Smooth muscle cell (in vitro differentiated cells): ENCODE measurements at regions not wholly inside any gene's neighbourhood (a gene's known extent, or its start where the extent isn't known, plus 50 kb on each side); places are given as distances from the start of the nearest gene placed in this dataset.
"Not testable (repeated sequence)": the region's sequence is repeated elsewhere in the genome, so short reads cannot be mapped to it uniquely, and the experiment has no call there.

Source experiments
- DNase-seq: peaks from one replicate; lab custom pipeline; 2025; ENCODE audit not compliant: unreplicated experiment; lab: John Stamatoyannopoulos, UW
- H2AFZ ChIP-seq: fragments of 200-600 bp; sonication (generic); 2 replicates; pipeline ENCODE4 v1.6.0; 2016; ENCODE audit warnings: antibody characterized with exemption, low read depth, mild to moderate bottlenecking
- H3F3A ChIP-seq: fragments of 200-600 bp; sonication (generic); 2 replicates; pipeline ENCODE4 v1.6.0; 2017; ENCODE audit warnings: antibody characterized with exemption, low read depth
- H3K27ac ChIP-seq: fragments of 200-600 bp; sonication (generic); 2 replicates; pipeline ENCODE4 v1.5.1; 2016; ENCODE audit warnings: low read depth, mild to moderate bottlenecking
- H3K27me3 ChIP-seq: fragments of 200-600 bp; sonication (generic); 2 replicates; pipeline ENCODE4 v1.6.1; 2016; ENCODE audit warnings: low read depth, mild to moderate bottlenecking
- H3K36me3 ChIP-seq: fragments of 200-600 bp; sonication (generic); 2 replicates; pipeline ENCODE4 v1.5.1; 2016; ENCODE audit warnings: low read depth
- H3K4me1 ChIP-seq: fragments of 200-600 bp; sonication (generic); 2 replicates; pipeline ENCODE4 v1.5.1; 2016; ENCODE audit warnings: low read depth
- H3K4me2 ChIP-seq: fragments of 200-600 bp; sonication (generic); 2 replicates; pipeline ENCODE4 v1.6.0; 2016; ENCODE audit warnings: mild to moderate bottlenecking
- H3K4me3 ChIP-seq: fragments of 200-600 bp; sonication (generic); 2 replicates; pipeline ENCODE4 v1.5.1; 2016; ENCODE audit warnings: mild to moderate bottlenecking
- H3K79me2 ChIP-seq: fragments of 200-600 bp; sonication (generic); 2 replicates; pipeline ENCODE4 v1.6.0; 2016; ENCODE audit warnings: low read depth, mild to moderate bottlenecking
- H3K9ac ChIP-seq: fragments of 200-600 bp; sonication (generic); 2 replicates; pipeline ENCODE4 v1.6.0; 2016; ENCODE audit warnings: low read depth
- H3K9me3 ChIP-seq: fragments of 200-600 bp; sonication (generic); replicated peaks from 2 replicates; pipeline ENCODE4 v1.5.1; 2016; ENCODE audit warnings: low read depth
- H4K20me1 ChIP-seq: fragments of 200-600 bp; sonication (generic); 2 replicates; pipeline ENCODE4 v1.6.0; 2016; ENCODE audit warnings: low read depth
- WGBS: methylation state at CpG from one replicate; pipeline ENCODE4 v1.1.7; 2016; ENCODE audit warnings: low lambda C conversion rate; 5-methylcytosine and 5-hydroxymethylcytosine counted together
- TF ChIP-seq, protein P1 (sequence below): fragments of 200-600 bp; sonication (generic); IDR thresholded peaks from 2 replicates; pipeline ENCODE4 v1.5.1; 2017; ENCODE audit warnings: borderline replicate concordance, mild to moderate bottlenecking, antibody characterized with exemption; ENCODE audit not compliant: insufficient read depth, poor library complexity, severe bottlenecking

DNA sequence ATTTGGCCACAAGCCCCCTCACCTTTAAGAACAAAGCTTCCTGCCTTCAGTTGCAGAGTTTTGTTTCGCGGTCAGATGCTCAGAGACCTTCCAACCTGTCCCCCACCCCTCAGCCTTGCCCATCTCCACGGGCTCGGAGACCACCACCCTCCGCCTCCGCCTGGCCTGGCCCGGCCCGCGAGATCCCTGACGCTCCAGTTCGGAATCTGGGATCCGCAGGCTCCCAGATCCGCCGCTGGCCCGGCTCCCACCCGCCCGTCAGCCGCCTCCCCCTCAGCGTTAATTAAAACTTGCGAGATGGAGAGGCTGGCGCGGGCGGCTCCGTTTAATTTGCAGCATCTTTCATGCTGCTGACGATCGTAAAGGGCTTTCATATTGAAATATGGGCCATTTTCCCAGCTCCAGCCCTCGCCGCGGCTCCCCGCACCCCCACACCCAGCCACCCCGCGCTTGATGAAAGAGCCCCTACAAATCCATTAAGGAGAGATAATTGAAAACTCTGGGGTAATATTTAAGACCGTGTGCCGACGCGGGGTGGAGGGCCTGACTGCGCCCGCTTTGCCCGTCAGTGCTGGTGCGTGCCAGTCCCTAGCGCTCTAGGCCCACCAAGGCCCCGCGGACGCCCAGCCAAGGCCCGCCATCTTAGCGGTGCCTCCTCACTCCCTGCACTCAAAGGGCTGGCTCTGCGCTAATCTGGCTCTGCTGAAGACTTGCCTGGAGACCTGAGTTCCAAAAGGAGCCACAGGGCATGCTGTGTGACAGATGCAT is 940.7 kb upstream of the DEFB115 start:
- H3K4me2 ChIP-seq, H3K9ac ChIP-seq, H3F3A ChIP-seq, H3K27ac ChIP-seq, H3K27me3 ChIP-seq, DNase-seq, H3K4me1 ChIP-seq, H3K4me3 ChIP-seq, H2AFZ ChIP-seq, H3K9me3 ChIP-seq, H3K79me2 ChIP-seq, H3K36me3 ChIP-seq, H4K20me1 ChIP-seq: not testable (repeated sequence)
- 89% methylated on average over 44 of the region's 47 CpGs for WGBS

DNA sequence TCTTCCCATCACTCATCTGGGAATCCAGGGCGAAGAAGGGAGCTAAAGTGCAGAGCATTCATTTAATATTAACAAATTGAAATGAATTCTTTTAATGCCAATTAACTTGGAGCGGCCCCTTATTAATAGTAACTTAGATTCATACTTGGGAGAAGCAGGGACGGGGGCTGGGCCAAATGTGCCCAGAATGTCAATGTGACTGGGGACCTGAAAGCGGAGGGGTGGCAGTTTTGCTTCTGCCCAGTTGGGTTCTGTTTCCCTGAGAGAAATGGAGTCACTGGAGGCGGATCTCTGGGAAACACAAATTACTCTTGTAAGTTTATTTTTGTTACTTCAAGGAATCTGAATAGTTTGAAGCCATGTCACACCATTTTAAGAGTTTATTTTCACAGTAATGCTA is 923.7 kb upstream of the DEFB115 start:
- H3K36me3 ChIP-seq, H3K9me3 ChIP-seq, H2AFZ ChIP-seq, H3K9ac ChIP-seq, H3K27me3 ChIP-seq, DNase-seq, H3K79me2 ChIP-seq, H3K4me3 ChIP-seq, H3K4me2 ChIP-seq, H3K27ac ChIP-seq, H4K20me1 ChIP-seq, H3F3A ChIP-seq, H3K4me1 ChIP-seq: not testable (repeated sequence)
- 56% methylated on average over 5 of the region's 5 CpGs for WGBS

DNA sequence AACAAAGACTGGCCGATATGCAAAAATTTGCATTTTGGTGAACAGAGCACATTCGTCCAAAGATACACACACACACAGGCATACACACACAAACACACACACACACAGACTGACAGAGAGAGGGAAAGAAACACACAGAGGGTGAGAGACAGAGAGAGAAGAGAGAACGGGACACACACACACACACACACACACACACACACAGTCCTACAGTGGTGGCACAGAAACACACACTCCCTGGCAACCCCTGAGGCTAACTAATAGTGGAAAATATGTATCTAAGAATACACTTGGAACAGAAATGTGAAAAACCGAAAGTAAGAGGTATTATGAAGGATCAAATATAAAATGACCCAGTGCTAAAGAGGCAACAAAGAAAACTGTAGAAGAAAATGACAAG is 919.9 kb upstream of the DEFB115 start:
- H3F3A ChIP-seq, H4K20me1 ChIP-seq, H3K9me3 ChIP-seq, H3K79me2 ChIP-seq, H3K36me3 ChIP-seq, H3K27me3 ChIP-seq, H2AFZ ChIP-seq, DNase-seq, H3K4me2 ChIP-seq, H3K4me1 ChIP-seq, H3K9ac ChIP-seq, H3K4me3 ChIP-seq, H3K27ac ChIP-seq: not testable (repeated sequence)
- 56% methylated on average over 4 of the region's 4 CpGs for WGBS

DNA sequence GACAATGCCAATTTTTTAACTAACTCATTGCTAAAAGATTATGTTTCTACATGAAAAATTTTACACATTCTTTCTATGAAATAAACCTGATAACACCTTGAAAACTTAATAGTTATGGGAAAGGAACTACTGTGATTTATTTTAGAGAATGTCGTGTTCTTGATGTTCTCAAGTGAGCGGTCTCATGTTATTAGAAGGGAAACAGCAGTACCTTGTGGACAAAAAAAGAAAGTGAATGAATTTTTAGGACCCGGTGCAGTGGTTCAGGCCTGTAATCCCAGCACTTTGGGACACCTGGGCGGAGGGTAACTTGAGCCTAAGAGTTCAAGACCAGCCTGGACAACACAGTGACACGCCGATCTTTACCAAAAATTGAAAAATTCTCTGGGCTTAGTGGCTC is 908.5 kb upstream of the DEFB115 start:
- not testable (repeated sequence) for H3K27ac ChIP-seq, H3K79me2 ChIP-seq, H3K36me3 ChIP-seq, H3F3A ChIP-seq, DNase-seq, H3K4me2 ChIP-seq, H4K20me1 ChIP-seq, H2AFZ ChIP-seq, H3K4me3 ChIP-seq, H3K4me1 ChIP-seq, H3K27me3 ChIP-seq, H3K9ac ChIP-seq, H3K9me3 ChIP-seq
- WGBS: 73% methylated on average over 6 of the region's 6 CpGs

DNA sequence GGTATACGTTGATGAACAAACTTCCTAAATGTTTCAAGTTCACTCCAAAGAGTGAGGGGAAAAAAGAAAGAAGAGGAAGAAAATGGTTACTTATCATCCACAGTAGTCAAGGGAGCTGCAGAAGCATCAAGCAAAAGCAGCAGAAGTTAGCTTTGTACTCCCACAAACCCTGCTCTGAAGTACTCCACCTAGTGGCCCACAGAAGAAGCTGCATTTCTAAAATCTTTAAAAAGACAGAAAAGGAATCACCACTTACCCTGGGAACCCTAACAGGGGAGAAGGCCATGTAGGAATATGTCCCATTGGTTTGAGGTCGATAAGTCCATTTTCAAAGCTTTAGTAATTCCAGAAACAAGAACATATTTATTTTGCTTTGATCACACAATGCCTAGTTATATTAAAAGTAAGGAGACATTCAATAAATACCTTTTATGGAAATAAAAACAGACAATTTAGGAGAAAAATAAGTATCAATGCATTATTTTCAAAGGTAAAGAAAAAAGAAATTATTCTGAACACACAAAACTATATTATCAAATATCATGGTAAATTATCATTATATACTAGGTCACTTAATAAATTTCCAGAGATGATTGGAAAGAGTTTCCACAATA is 900.5 kb upstream of the DEFB115 start:
- WGBS: 42% methylated on average over 2 of the region's 2 CpGs
- H2AFZ ChIP-seq, H3F3A ChIP-seq, H3K27me3 ChIP-seq, DNase-seq, H3K4me1 ChIP-seq, H3K9me3 ChIP-seq, H3K4me3 ChIP-seq, H4K20me1 ChIP-seq, H3K36me3 ChIP-seq, H3K9ac ChIP-seq, H3K79me2 ChIP-seq, H3K27ac ChIP-seq, H3K4me2 ChIP-seq: not testable (repeated sequence)
- TF ChIP-seq, protein P1, sequence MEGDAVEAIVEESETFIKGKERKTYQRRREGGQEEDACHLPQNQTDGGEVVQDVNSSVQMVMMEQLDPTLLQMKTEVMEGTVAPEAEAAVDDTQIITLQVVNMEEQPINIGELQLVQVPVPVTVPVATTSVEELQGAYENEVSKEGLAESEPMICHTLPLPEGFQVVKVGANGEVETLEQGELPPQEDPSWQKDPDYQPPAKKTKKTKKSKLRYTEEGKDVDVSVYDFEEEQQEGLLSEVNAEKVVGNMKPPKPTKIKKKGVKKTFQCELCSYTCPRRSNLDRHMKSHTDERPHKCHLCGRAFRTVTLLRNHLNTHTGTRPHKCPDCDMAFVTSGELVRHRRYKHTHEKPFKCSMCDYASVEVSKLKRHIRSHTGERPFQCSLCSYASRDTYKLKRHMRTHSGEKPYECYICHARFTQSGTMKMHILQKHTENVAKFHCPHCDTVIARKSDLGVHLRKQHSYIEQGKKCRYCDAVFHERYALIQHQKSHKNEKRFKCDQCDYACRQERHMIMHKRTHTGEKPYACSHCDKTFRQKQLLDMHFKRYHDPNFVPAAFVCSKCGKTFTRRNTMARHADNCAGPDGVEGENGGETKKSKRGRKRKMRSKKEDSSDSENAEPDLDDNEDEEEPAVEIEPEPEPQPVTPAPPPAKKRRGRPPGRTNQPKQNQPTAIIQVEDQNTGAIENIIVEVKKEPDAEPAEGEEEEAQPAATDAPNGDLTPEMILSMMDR: peak; percentile 9

DNA sequence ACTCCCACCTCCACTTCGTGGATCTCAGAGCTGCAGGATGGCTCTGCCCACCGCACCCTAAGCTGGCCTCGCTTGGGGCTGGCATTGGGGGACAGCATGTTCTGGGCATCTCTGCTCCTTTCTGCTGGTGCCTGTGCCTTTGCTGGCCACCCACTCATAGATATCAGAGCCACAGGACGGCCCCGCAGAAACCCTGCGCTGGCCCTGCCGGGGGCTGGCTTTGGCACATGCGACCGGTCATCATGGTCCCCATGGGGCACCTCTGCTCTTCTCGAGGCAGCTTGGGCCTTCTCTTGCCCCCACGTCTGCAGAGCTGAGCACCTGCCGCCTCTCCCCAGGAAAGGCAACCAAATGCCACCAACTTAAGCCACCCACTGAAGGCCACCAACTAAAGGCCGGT is 895.7 kb upstream of the DEFB115 start:
- H3K9me3 ChIP-seq, H3K36me3 ChIP-seq, H3K27ac ChIP-seq, H2AFZ ChIP-seq, H3K4me2 ChIP-seq, H3K4me3 ChIP-seq, H3K79me2 ChIP-seq, H3K27me3 ChIP-seq, H4K20me1 ChIP-seq, H3K4me1 ChIP-seq, DNase-seq, H3F3A ChIP-seq, H3K9ac ChIP-seq: not testable (repeated sequence)
- 86% methylated on average over 10 of the region's 13 CpGs for WGBS

DNA sequence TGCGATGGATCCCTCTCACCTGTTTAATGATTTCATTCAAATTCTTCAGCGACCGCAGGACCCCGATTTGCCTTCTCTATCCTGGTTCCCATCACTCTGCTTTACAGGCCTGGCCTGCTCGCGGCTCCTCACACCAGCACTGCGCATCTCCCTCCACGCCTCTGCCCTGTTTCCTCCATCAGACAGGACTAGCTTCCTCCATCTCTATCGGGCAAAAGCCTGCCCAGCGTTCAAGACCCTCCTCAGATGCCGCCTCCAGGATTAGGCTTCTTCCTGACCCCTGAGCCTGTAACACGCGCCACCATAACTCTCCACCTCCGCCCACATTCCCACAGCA is 881.1 kb upstream of the DEFB115 start:
- H3K27ac ChIP-seq, DNase-seq, H3K9me3 ChIP-seq, H3K36me3 ChIP-seq, H3K4me1 ChIP-seq, H4K20me1 ChIP-seq, H3K4me3 ChIP-seq, H3K27me3 ChIP-seq, H2AFZ ChIP-seq, H3K4me2 ChIP-seq, H3K79me2 ChIP-seq, H3K9ac ChIP-seq, H3F3A ChIP-seq: not testable (repeated sequence)
- WGBS: 85% methylated on average over 14 of the region's 14 CpGs
